ENCODE measurements at regions not wholly inside any gene's neighbourhood (a gene's known extent, or its start where the extent isn't known, plus 50 kb on each side); places are given as distances from the start of the nearest gene placed in this dataset.

DNA sequence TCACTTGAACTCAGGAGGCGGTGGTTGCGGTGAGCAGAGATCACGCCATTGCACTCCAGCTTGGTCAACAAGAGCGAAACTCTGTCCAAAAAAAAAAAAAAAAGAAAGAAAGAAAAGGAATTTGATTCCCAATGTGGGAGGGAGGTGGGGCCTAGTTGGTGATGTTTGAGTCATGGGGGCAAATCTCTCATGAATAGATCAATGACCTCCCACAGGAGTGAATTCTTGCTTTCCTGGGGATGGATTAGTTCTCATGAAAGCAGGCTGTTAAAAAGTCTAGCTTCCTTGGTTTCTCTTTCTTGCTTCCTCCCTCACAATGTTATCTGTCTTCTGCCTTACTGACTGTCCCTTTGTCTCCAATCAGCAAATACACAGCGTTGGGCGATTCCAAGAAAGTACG, 419.5 kb upstream of the RPS6KA3 start:
- ChIA-PET POLR2A (interaction anchor here (0.7 kb wide), 2 partner anchors 77 to 148 kb away, joined by 4 read pairs; no protein-coding TSS in a partner anchor), CTCF (no interaction called here)
- Histone ChIP-seq H3K4me3 (ENCODE audit: low read depth, low read length) (no peak overlapping the region), H3K27ac (ENCODE audit: extremely low read depth, low read depth, low read length) (no peak overlapping the region), H3K36me3 (ENCODE audit: control insufficient read depth in 2 of 2, insufficient read depth in 1 of 2, low read length in 2 of 2) (no peaks in the 10 kb centered on the region), H3K9me3 (ENCODE audit: control insufficient read depth, insufficient read depth, low read depth, low read length) (no peaks in the 10 kb centered on the region), H3K4me1 (ENCODE audit: control insufficient read depth, insufficient read depth, low read length) (no peaks in the 10 kb centered on the region)
- TF ChIP-seq SP2 (tag by site-specific recombination; IDR thresholded peaks at IDR 0.05), result no peak

DNA sequence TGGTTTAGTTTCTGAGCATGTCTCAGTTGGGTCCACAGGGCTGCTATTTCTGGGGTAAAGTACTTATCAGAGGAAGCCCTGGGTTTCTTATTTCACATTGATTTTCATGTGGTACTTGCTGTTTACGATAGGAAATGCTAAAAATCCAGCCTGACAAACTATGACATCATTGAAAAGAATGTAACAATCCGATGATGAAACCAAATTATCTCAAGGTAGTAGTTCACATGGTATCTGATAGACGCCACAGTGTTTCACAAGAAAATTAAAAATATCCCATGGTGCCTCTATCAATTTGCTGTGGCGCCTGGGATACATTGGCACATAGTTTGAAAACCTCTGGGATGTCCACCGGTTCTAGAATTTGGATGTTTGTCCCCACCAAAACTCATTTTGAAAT, 418.9 kb upstream of the RPS6KA3 start:
- Histone ChIP-seq H3K9me3 (ENCODE audit: control insufficient read depth, insufficient read depth, low read depth, low read length) (no peaks in the 10 kb centered on the region), H3K4me1 (ENCODE audit: control insufficient read depth, insufficient read depth, low read length) (no peaks in the 10 kb centered on the region), H3K36me3 (ENCODE audit: control insufficient read depth in 2 of 2, insufficient read depth in 1 of 2, low read length in 2 of 2) (no peaks in the 10 kb centered on the region), H3K27ac (ENCODE audit: extremely low read depth, low read depth, low read length) (no peak overlapping the region), H3K4me3 (ENCODE audit: low read depth, low read length) (no peak overlapping the region)
- ChIA-PET POLR2A (interaction anchor here (0.7 kb wide), 2 partner anchors 78 to 147 kb away, joined by 4 read pairs; no protein-coding TSS in a partner anchor), CTCF (no interaction called here)
- TF ChIP-seq, protein P1, sequence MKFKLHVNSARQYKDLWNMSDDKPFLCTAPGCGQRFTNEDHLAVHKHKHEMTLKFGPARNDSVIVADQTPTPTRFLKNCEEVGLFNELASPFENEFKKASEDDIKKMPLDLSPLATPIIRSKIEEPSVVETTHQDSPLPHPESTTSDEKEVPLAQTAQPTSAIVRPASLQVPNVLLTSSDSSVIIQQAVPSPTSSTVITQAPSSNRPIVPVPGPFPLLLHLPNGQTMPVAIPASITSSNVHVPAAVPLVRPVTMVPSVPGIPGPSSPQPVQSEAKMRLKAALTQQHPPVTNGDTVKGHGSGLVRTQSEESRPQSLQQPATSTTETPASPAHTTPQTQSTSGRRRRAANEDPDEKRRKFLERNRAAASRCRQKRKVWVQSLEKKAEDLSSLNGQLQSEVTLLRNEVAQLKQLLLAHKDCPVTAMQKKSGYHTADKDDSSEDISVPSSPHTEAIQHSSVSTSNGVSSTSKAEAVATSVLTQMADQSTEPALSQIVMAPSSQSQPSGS (tag by site-specific recombination; IDR thresholded peaks at IDR 0.05; ENCODE audit: low read depth), result peak; percentile 52
- TF ChIP-seq ZNF37A (tag by site-specific recombination; IDR thresholded peaks at IDR 0.05) (no peak), ZNF175 (tag by site-specific recombination; IDR thresholded peaks at IDR 0.05) (no peak)

DNA sequence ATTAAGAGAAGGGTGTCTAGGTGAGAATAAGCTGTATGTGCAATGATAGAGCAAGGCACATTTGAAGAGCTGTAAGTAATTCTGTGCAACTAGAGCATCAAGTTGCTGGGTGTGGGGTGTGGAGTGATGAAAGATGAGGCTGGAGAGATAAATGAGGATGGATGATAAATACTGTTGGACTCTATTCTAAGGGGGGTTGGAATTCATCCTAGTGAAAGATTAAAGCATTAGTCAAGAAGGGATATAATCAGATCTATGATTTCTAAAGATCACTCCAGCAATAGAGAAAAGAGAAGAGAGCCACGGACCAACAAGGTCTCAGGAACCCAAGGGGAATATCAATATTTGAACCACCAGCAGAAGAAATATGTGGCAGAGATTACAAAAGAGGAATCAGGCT, 415.0 kb upstream of the RPS6KA3 start:
- ChIA-PET CTCF (interaction anchor here (0.6 kb wide), 1 partner anchor 34 kb away, joined by 3 read pairs; no protein-coding TSS in a partner anchor), POLR2A (no interaction called here)
- no peak overlapping the region for H3K27ac ChIP-seq (ENCODE audit: extremely low read depth, low read depth, low read length)
- no peak overlapping the region for H3K4me3 ChIP-seq (ENCODE audit: low read depth, low read length)
- TF ChIP-seq TRIM28 (IDR thresholded peaks at IDR 0.05; ENCODE audit: borderline replicate concordance, low read length), result no peak
- TF ChIP-seq, protein P2, sequence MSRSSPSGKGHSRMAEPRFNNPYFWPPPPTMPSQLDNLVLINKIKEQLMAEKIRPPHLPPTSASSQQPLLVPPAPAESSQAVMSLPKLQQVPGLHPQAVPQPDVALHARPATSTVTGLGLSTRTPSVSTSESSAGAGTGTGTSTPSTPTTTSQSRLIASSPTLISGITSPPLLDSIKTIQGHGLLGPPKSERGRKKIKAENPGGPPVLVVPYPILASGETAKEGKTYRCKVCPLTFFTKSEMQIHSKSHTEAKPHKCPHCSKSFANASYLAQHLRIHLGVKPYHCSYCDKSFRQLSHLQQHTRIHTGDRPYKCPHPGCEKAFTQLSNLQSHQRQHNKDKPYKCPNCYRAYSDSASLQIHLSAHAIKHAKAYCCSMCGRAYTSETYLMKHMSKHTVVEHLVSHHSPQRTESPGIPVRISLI (tag by site-specific recombination; IDR thresholded peaks at IDR 0.05), result no peak
- no peak for TF ChIP-seq MEIS1 (CRISPR knock-in tag; IDR thresholded peaks at IDR 0.05; ENCODE audit: borderline replicate concordance)
- no peak for TF ChIP-seq HOXA7 (CRISPR knock-in tag; IDR thresholded peaks at IDR 0.05; ENCODE audit: borderline replicate concordance)
- TF ChIP-seq, protein P3, sequence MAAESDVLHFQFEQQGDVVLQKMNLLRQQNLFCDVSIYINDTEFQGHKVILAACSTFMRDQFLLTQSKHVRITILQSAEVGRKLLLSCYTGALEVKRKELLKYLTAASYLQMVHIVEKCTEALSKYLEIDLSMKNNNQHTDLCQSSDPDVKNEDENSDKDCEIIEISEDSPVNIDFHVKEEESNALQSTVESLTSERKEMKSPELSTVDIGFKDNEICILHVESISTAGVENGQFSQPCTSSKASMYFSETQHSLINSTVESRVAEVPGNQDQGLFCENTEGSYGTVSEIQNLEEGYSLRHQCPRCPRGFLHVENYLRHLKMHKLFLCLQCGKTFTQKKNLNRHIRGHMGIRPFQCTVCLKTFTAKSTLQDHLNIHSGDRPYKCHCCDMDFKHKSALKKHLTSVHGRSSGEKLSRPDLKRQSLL (tag by site-specific recombination; IDR thresholded peaks at IDR 0.05), result no peak
- TF ChIP-seq, protein P4, sequence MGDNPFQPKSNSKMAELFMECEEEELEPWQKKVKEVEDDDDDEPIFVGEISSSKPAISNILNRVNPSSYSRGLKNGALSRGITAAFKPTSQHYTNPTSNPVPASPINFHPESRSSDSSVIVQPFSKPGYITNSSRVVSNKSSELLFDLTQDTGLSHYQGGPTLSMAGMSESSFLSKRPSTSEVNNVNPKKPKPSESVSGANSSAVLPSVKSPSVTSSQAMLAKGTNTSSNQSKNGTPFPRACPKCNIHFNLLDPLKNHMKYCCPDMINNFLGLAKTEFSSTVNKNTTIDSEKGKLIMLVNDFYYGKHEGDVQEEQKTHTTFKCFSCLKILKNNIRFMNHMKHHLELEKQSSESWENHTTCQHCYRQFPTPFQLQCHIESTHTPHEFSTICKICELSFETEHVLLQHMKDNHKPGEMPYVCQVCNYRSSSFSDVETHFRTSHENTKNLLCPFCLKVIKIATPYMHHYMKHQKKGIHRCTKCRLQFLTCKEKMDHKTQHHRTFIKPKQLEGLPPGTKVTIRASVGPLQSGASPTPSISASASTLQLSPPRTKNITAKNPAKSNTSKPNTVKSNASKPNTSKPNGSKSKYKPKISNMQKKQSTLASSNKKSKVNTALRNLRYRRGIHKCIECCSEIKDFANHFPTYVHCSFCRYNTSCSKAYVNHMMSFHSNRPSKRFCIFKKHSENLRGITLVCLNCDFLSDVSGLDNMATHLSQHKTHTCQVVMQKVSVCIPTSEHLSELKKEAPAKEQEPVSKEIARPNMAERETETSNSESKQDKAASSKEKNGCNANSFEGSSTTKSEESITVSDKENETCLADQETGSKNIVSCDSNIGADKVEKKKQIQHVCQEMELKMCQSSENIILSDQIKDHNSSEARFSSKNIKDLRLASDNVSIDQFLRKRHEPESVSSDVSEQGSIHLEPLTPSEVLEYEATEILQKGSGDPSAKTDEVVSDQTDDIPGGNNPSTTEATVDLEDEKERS (tag by site-specific recombination; IDR thresholded peaks at IDR 0.05), result no peak
- TF ChIP-seq, protein P5, sequence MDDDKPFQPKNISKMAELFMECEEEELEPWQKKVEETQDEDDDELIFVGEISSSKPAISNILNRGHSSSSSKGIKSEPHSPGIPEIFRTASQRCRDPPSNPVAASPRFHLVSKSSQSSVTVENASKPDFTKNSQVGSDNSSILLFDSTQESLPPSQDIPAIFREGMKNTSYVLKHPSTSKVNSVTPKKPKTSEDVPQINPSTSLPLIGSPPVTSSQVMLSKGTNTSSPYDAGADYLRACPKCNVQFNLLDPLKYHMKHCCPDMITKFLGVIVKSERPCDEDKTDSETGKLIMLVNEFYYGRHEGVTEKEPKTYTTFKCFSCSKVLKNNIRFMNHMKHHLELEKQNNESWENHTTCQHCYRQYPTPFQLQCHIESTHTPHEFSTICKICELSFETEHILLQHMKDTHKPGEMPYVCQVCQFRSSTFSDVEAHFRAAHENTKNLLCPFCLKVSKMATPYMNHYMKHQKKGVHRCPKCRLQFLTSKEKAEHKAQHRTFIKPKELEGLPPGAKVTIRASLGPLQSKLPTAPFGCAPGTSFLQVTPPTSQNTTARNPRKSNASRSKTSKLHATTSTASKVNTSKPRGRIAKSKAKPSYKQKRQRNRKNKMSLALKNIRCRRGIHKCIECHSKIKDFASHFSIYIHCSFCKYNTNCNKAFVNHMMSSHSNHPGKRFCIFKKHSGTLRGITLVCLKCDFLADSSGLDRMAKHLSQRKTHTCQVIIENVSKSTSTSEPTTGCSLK (tag by site-specific recombination; IDR thresholded peaks at IDR 0.05), result no peak
- TF ChIP-seq ZNF140 (tag by site-specific recombination; IDR thresholded peaks at IDR 0.05), result no peak
- no peaks in the 10 kb centered on the region for H3K36me3 ChIP-seq (ENCODE audit: control insufficient read depth in 2 of 2, insufficient read depth in 1 of 2, low read length in 2 of 2)
- no peaks in the 10 kb centered on the region for H3K4me1 ChIP-seq (ENCODE audit: control insufficient read depth, insufficient read depth, low read length)
- H3K9me3 ChIP-seq (ENCODE audit: control insufficient read depth, insufficient read depth, low read depth, low read length), result no peaks in the 10 kb centered on the region
